ACHN (cell line): ENCODE measurements at regions not wholly inside any gene's neighbourhood (a gene's known extent, or its start where the extent isn't known, plus 50 kb on each side); places are given as distances from the start of the nearest gene placed in this dataset.

Source experiments
- DNase-seq: peaks from one replicate; pipeline ENCODE4 v3.0.0-alpha.2; 2015
- in situ Hi-C: cut with HindIII; loops from 2 replicates; pipeline ENCODE4 v1.10.0; 2017; ENCODE audit warnings: low sequenced_read_pairs, low pct_ligation_motif_present, low pct_unique_long_range_greater_than_20kb

DNA sequence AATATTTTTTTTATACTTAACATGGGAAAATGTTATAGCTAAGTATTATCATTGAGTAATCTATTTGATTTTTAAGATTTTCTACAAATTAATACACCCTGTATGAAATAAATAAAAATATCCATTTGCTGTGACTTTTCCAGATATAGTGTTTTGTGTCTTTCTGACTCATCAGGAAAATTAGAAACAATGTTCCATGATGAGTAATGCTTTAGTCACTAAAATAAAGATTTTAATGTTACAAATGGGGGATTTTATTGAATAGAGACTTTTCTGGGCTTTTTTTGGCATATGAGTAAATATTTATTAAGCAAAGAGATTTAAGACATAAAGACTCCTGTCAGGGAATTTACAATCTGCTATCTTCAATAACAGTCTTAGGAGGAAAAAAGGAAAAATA lies 279.2 kb upstream of the NOCT start:
- DNase-seq, result peak; percentile 2
- in situ Hi-C loops, result no loop called here

GRCh38 chr4:138734746-138735145 lies 280.8 kb upstream of the NOCT start:
- in situ Hi-C loops, result no loop called here
- DNase-seq, result no peak

GRCh38 chr4:138728566-138728965 lies 287.0 kb upstream of the NOCT start:
- DNase-seq, result no peak
- in situ Hi-C loops, result no loop called here

DNA sequence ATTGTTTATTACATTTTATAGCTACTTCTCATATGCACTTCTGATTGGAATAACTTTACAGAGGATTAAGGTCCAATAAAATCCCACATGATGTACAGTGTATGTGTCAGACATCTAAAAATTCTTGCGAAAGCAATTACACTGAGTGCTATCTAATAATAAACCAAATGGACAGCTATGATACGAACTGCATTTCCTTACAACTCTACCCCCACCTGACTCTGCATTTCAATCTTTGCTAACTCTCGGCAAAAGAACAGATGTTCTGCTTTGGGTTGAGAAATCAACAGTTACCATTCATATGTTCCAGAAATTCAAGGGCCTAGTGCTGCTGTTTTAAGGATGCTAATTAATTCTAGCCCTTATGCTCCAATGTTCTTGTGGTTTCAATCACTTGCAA lies 287.9 kb upstream of the NOCT start:
- in situ Hi-C loops, result no loop called here
- DNase-seq, result no peak

GRCh38 chr4:138724530-138724929 lies 291.1 kb upstream of the NOCT start:
- in situ Hi-C loops, result no loop called here
- DNase-seq, result no peak

DNA sequence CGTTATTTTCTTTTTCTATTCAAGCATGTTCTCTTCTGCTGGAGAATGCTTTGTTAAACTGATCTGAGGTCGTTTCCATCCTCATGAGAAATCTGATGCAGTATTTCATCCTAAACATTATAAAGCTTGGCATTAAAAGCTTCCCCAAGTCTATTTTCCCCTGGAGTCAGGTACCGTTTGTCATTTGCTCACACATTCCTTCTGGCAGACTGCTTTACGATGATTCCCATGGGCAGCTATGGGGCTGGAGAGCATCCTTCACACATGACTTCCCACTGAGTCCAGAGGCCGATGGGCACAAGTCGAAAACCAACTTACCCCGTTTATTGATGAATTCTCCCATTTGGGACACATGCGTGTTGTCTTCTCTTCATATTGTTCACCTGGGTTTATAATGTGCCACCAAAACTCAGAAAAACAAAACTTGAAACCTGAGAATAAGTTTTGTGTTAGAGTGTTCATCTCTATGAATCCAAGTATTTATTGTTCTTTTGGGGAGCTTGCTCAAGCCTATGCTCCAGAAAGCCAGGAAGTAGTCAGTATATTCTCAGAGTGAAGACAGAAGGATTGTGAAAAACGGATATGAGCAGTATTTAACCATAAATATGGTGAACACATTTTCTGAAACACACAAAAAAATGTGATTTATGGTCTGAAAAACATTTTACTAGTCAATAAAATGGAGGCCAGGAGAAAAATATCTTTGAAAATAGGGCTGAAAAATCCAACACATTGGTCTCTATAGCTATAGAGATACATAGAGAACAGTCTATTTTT lies 298.8 kb upstream of the NOCT start:
- in situ Hi-C loops, result no loop called here
- DNase-seq, result no peak

- no peak for DNase-seq
- in situ Hi-C loops, result no loop called here
Measured at GRCh38 chr4:138710297-138710696, 305.3 kb upstream of the NOCT start.

- in situ Hi-C loops, result no loop called here
- DNase-seq, result no peak
Measured at GRCh38 chr4:138709859-138710258, 305.7 kb upstream of the NOCT start.

DNA sequence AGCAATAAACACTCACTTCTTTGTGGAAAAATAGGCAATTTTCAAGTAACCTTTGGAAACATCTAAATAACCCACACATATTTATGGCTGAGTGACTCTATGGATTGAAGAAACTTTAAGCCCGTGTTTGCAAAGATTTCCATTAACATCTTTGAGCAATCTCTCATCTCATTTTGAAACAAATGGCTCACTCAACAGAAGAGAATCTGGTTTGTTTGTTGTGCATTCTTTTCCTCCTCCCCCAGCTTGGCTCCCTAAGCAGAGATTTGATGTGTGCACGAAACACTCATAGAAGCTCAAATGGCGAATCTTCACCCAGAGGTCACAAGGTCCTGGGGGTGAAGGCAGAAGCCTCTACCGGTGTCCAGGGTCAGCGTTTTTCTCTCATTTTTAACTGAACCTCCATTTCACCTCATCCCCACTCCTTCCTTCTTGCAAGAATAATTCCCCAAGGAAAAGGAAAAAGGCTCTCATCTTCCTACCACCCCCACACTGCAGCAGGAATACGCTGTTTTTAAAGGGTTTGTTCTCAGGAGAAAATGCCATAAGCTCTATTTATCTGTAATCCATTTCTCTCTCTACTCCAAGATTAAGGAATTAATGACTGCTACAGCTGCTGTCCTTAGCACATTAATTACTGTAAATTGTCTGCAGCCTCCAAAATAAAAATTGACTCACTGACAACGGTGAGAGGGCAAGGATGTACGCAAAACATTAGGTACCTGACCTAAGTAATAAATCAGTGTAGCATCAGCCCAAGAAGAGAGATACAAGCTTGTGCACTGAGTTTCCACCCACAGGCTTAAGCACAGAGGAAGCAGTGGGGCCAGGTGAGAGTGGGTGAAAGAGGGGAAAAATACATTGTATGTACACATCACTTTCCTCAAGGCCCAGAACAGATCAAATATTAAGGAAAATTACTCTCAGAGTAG lies 307.6 kb upstream of the NOCT start:
- DNase-seq, result no peak
- in situ Hi-C loops, result no loop called here

- DNase-seq, result peak; percentile 17
- in situ Hi-C loops, result no loop called here
Measured at GRCh38 chr4:138706201-138706600, 309.4 kb upstream of the NOCT start.

DNA sequence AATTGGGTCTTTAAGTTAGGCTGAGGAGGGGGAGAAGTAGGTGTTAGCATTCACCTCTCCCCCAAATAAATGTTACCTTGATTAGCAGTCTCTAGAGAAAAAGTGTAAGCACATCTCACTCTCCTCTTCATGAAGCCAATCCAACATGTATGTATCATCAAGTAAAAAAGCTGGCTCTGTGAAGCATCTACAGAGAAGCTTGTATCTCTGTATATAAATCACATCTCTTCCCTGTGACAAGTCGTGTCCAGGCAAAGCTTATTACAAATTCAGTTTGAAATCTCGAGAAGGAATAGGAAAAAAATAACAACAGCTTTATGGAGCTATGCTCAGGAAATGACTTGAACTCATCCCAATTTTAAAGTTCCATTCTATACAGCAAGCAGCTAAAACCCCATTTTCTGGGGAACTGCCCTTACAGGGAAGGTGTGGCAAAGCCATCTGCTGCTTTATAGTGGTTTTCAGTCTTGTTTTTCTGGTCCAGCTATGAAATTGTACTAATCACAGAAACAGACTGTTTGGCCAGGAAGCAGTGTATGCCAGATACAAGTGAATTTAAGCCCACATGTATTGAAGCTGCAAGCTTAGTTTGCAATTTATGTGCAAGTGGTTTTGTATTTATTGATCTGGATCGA lies 313.3 kb upstream of the NOCT start:
- in situ Hi-C loops, result no loop called here

DNA sequence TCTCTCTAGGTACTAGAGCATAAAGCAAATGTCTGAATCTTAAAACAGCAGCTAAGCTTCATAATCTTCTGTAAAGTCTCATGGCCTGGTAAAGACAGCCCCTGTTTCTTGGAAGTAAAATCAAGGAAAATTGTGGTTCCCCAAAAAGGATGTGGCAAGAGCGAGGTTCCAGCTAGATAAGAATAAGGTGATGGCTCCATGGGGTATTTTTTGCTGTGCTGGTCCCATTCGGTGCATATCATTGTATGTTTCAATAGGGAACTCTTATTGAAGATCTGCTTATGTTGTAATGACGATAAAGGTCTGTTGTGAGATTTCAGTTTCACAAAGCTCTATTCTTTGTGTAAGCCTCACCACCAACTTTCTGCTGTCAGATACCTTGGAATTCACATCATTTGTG lies 316.9 kb upstream of the NOCT start:
- DNase-seq, result no peak
- in situ Hi-C loops, result no loop called here

More for the DNA sequence above, 313.3 kb upstream of the NOCT start:
- no peak for DNase-seq

DNA sequence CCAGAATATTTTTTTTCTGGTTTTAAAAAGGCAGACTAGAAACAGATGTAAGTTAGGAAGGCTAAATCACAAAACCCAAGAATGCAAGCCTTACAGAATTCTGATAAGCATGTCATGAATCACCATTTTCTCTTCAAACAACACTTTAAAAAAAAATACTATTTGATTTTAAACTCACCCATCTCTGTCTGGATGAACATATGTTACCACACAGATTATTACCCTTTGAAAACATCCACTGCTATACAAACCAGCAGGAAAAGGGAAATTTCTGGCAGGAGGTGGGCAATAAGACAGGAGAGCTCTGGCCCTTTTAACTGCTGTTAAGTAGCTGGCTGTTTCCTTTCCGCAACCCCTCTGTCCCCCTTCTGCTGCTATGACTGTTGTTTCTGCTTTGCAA lies 317.7 kb upstream of the NOCT start:
- in situ Hi-C loops, result no loop called here

DNA sequence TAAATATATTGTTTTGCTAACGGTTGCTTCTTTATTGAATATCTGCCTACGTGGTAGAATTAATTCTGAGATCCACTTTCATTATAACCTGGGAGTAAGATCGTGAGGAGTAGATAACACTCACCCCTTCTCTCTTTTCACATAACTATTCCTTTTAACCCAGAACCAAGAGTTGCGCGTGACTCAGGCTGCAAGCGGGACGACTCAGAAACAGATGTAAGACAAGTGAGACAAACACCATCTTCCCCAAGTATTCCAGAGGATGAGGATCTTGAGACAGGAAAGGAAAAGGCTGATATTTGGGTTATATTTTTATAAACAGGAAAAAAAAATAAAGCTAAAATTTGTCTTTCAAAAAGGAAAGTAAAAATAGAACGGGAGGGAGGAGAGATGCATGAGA lies 318.8 kb upstream of the NOCT start:
- in situ Hi-C loops, result no loop called here

More for the DNA sequence above, 317.7 kb upstream of the NOCT start:
- DNase-seq, result no peak

GRCh38 chr4:138696058-138696457 lies 319.5 kb upstream of the NOCT start:
- in situ Hi-C loops, result no loop called here
- no peak for DNase-seq

More for the DNA sequence above, 318.8 kb upstream of the NOCT start:
- DNase-seq, result no peak

- no peak for DNase-seq
- in situ Hi-C loops, result no loop called here
Measured at GRCh38 chr4:138693526-138693925, 322.1 kb upstream of the NOCT start.

GRCh38 chr4:138692411-138692810 lies 323.2 kb upstream of the NOCT start:
- DNase-seq, result no peak
- in situ Hi-C loops, result no loop called here

DNA sequence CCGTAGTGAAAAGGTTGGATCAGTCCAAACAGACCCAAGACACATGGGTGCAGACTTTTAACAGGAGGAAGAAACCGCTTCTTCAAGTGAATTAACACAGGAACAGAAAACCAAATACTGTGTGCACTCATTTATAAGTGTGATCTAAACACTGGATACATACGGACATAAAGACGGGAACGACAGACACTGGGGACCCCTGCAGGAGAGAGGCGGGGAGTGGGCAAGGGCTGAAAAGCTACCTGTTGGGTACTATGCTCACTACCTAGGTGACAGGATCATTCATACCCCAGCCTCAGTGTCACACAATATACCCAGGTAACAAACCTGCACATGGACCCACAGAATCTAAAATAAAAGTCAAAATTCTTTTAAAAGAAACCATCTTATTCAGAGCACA lies 326.0 kb upstream of the NOCT start:
- in situ Hi-C loops, result no loop called here
- DNase-seq, result no peak

DNA sequence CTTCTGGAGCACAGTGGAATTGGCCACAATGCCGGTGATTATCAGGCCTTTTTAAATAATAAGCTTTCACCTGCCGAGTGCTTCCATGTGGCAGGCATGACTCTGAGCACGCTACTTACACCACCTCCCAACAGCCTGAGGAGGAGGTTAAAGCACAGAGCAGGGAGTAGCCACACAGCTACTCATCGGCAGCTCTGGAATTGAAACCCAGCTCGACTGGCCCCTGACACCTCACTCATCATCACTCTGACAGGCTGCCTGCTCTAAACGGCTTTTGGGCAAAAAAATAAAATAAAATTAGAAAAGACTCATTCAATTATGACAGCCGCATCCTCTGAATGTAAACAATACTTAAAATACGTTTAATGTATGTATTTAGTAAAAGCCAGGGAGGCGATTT lies 326.4 kb upstream of the NOCT start:
- no peak for DNase-seq
- in situ Hi-C loops, result no loop called here
